ENCODE measurements at regions not wholly inside any gene's neighbourhood (a gene's known extent, or its start where the extent isn't known, plus 50 kb on each side); places are given as distances from the start of the nearest gene placed in this dataset.
"Not testable (repeated sequence)": the region's sequence is repeated elsewhere in the genome, so short reads cannot be mapped to it uniquely, and the experiment has no call there.

GRCh38 chr5:66284588-66285342 is 140.7 kb downstream of the SREK1 start:
- H3K36me3 Mint-ChIP-seq (ENCODE audit: unreplicated experiment), result no peaks in the 10 kb centered on the region
- H3K9me3 Mint-ChIP-seq (ENCODE audit: unreplicated experiment), result no peaks in the 10 kb centered on the region
- H3K4me1 Mint-ChIP-seq (ENCODE audit: low read depth, unreplicated experiment), result no peaks in the 10 kb centered on the region
- no peak for DNase-seq
- no peak overlapping the region for H3K4me3 Mint-ChIP-seq (ENCODE audit: unreplicated experiment)
- no peak overlapping the region for H3K27ac Mint-ChIP-seq (ENCODE audit: unreplicated experiment)
- H3K27me3 Mint-ChIP-seq (ENCODE audit: unreplicated experiment), result no peaks in the 10 kb centered on the region
- TF ChIP-seq, protein P1, sequence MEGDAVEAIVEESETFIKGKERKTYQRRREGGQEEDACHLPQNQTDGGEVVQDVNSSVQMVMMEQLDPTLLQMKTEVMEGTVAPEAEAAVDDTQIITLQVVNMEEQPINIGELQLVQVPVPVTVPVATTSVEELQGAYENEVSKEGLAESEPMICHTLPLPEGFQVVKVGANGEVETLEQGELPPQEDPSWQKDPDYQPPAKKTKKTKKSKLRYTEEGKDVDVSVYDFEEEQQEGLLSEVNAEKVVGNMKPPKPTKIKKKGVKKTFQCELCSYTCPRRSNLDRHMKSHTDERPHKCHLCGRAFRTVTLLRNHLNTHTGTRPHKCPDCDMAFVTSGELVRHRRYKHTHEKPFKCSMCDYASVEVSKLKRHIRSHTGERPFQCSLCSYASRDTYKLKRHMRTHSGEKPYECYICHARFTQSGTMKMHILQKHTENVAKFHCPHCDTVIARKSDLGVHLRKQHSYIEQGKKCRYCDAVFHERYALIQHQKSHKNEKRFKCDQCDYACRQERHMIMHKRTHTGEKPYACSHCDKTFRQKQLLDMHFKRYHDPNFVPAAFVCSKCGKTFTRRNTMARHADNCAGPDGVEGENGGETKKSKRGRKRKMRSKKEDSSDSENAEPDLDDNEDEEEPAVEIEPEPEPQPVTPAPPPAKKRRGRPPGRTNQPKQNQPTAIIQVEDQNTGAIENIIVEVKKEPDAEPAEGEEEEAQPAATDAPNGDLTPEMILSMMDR (IDR thresholded peaks at IDR 0.05; ENCODE audit: partially characterized antibody, unreplicated experiment), result no peak

DNA sequence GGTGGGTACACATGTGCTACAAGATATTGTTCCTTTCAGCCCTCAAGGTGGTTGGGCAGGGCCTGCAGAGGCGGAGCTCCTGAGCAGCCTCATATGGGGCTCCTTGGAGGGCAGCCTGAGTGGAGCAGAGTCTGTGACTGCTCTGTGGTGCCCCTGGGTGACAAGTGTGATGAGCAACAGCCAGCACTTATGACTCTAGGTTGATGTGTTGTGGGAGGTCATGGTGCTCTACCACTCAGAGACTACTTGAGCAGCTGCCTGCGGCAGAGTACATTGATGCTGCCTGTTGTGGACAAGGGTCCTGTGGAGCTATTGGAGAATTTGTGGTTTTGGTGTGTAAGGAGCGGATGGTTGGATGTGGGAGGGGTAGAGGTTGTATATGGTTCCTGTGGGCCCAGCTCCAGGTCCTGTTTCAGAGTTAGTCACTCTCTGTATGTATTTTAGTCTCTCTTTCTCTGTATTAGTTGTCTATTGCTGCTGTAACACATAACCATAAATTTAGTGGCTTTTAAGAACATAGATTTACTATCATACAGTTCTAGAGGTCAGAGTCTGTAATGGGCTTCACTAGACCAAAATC is 141.3 kb downstream of the SREK1 start:
- TF ChIP-seq, protein P1 (IDR thresholded peaks at IDR 0.05; ENCODE audit: partially characterized antibody, unreplicated experiment), result no peak
- Mint-ChIP-seq H3K36me3 (ENCODE audit: unreplicated experiment) (no peaks in the 10 kb centered on the region), H3K4me1 (ENCODE audit: low read depth, unreplicated experiment) (no peaks in the 10 kb centered on the region), H3K27ac (ENCODE audit: unreplicated experiment) (no peak overlapping the region), H3K4me3 (ENCODE audit: unreplicated experiment) (no peak overlapping the region), H3K9me3 (ENCODE audit: unreplicated experiment) (no peaks in the 10 kb centered on the region), H3K27me3 (ENCODE audit: unreplicated experiment) (no peaks in the 10 kb centered on the region)
- DNase-seq, result no peak

- H3K4me1 Mint-ChIP-seq (ENCODE audit: low read depth, unreplicated experiment), result peaks cover 1% of the 10 kb centered on the region
- H3K27me3 Mint-ChIP-seq (ENCODE audit: unreplicated experiment), result peaks cover 3% of the 10 kb centered on the region
- H3K9me3 Mint-ChIP-seq (ENCODE audit: unreplicated experiment), result no peaks in the 10 kb centered on the region
- DNase-seq, result no peak
- TF ChIP-seq, protein P1 (IDR thresholded peaks at IDR 0.05; ENCODE audit: partially characterized antibody, unreplicated experiment), result no peak
- no peak overlapping the region for H3K27ac Mint-ChIP-seq (ENCODE audit: unreplicated experiment)
- H3K4me3 Mint-ChIP-seq (ENCODE audit: unreplicated experiment), result no peak overlapping the region
- H3K36me3 Mint-ChIP-seq (ENCODE audit: unreplicated experiment), result no peaks in the 10 kb centered on the region
These were observed 147.7 kb downstream of the SREK1 start for GRCh38 chr5:66291771-66292170.

GRCh38 chr5:66293851-66294250 is 149.8 kb downstream of the SREK1 start:
- H3K4me1 Mint-ChIP-seq (ENCODE audit: low read depth, unreplicated experiment); H3K27me3 Mint-ChIP-seq (ENCODE audit: unreplicated experiment); H3K36me3 Mint-ChIP-seq (ENCODE audit: unreplicated experiment); H3K27ac Mint-ChIP-seq (ENCODE audit: unreplicated experiment); H3K4me3 Mint-ChIP-seq (ENCODE audit: unreplicated experiment); H3K9me3 Mint-ChIP-seq (ENCODE audit: unreplicated experiment); DNase-seq: not testable (repeated sequence)

GRCh38 chr5:66299463-66299862 is 155.4 kb downstream of the SREK1 start:
- no peaks in the 10 kb centered on the region for H3K36me3 Mint-ChIP-seq (ENCODE audit: unreplicated experiment)
- H3K4me1 Mint-ChIP-seq (ENCODE audit: low read depth, unreplicated experiment), result no peaks in the 10 kb centered on the region
- no peak overlapping the region for H3K4me3 Mint-ChIP-seq (ENCODE audit: unreplicated experiment)
- no peaks in the 10 kb centered on the region for H3K27me3 Mint-ChIP-seq (ENCODE audit: unreplicated experiment)
- no peaks in the 10 kb centered on the region for H3K9me3 Mint-ChIP-seq (ENCODE audit: unreplicated experiment)
- no peak overlapping the region for H3K27ac Mint-ChIP-seq (ENCODE audit: unreplicated experiment)
- TF ChIP-seq, protein P1 (IDR thresholded peaks at IDR 0.05; ENCODE audit: partially characterized antibody, unreplicated experiment), result no peak
- no peak for DNase-seq

Data from glutamatergic neuron (in vitro differentiated cells).